ENCODE measurements at regions not wholly inside any gene's neighbourhood (a gene's known extent, or its start where the extent isn't known, plus 50 kb on each side); places are given as distances from the start of the nearest gene placed in this dataset.

- no peak for DNase-seq (ENCODE audit: low read depth)
Measured at GRCh38 chr5:62708481-62709325, 130.1 kb downstream of the LRRC70 start.

DNA sequence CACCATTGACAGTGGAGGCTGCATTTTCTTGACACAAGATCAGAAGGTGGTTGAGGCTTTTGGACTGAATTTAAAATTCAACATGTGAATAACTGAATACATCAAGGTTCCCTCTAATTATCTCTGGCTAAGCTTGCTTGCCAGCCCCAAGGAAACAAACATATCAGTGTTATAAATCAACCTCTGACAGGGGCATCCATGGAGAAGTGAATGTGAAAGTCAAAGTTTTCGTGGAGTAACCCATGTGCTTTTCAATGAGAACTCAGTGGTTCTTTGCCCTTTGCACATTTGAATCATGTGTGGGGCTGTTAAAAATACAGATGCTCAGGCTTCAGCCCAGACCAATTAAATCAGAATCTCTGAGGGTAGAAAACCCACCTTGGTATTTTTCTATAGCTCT is 128.9 kb downstream of the LRRC70 start:
- no peak for DNase-seq (ENCODE audit: low read depth)

GRCh38 chr5:62707131-62707530 is 128.5 kb downstream of the LRRC70 start:
- no peak for DNase-seq (ENCODE audit: low read depth)

DNA sequence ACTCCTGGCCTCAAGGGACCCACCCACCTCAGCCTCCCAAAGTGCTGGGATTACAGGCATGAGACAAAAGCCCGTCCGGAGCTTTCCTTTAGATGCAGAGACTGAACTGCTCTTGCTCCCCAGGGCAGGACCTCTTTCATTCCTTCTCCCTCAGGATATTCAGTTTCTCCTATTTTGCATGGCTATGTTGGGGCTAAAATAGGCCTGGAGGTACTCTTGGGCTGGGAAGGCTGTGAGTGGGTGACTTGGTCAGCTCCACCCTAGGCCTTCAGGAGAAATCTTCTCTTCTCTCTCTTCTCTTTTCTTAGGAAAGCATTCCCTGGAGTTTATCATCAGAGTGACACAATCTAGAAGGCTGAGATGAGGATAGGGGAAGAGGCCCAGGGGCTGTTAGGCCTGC is 126.4 kb downstream of the LRRC70 start:
- no peak for DNase-seq (ENCODE audit: low read depth)

DNA sequence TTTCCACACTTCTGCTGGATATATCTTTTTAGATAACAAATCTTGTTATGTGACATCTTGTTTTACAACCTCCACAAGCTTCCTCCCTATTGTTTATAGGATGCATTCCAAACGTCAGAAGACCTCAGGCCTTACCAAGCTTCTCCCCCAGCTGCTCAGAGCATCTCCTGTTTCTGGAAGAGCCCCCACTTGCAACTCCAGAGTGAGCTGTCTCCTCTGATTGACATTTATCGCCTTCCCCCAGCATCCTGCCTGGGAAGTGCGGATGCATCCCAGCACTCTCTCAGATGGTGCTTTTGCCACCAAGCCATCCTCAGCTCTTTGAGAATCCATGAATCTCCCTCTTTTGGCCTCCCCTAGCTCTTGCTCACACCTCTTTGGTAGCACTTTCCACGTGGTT is 123.5 kb downstream of the LRRC70 start:
- DNase-seq (ENCODE audit: low read depth), result no peak

DNA sequence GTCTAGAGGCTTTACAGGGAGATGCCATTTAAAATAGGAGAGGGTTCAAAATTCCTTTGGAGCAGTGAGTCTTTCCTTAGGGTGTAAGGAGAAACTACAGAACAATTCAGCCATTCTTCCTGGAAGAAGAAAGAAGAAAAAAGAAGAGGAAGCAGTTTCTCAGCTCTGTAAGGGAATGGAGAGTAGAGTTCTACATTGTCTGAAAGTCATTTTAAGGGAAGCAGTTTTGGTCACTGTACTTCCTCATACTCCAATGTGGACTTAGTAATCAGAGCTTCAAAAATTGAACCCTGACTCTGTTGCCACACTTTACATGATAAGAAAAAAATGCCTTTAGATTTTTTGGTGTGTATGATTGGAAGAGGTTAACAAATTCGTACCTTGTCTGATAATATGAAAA is 122.4 kb downstream of the LRRC70 start:
- no peak for DNase-seq (ENCODE audit: low read depth)

DNA sequence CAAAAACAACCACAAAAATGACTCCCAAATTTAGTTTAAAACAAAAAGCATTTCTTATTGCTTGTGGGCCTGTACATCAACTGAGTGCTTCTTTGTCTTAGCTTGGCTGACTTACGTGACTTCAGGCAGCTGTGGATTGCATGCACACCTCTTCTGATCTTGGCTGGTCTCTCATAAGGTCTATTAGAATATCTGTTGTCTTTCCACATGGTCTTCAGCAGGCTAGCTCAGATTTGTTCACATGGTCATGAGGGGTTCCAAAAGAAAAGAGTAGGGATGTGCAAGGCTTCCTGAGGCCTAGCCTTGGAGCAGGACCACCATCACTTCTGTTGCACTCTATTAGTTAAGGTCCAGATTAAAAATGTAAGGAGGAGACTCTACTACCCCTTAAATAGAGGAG is 120.1 kb downstream of the LRRC70 start:
- no peak for DNase-seq (ENCODE audit: low read depth)

- no peak for DNase-seq (ENCODE audit: low read depth)
Measured at GRCh38 chr5:62695274-62695673, 116.7 kb downstream of the LRRC70 start.

DNA sequence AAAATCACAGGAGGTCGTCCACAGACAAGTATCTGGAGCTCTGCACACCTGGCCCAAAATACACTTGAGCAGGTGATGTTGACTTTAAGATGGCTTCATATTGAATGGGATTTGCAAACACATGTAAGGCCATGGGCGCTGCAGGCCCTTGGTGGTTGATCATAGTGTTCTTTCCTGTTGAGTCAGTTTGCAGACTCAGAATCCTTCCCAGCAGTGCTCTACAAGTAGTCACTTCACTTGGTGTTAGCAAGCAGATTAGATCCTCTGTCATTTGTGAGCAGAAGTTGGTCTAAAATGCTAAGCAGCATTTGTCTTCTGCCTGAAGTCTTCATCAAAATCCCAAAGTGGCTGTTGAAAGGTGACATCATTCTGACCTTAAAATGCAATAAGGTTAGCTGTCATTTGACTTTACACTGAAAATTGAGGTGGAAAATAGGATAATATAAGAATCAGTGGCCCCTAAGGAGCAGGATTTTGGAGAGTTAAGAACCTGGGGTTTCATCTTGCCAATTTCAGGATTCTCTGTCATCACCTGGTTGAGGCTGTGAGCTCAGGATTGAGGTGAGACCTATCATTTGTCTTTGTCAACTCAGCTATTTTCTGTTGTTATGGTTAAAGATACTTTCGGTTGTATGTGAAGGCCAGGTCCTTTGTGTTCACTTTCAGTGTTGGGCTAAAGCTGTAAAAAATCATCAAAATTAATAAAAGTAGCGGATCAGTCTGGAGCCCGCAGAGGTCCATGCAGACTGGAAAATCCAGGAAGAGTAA is 114.5 kb downstream of the LRRC70 start:
- no peak for DNase-seq (ENCODE audit: low read depth)

- DNase-seq (ENCODE audit: low read depth), result no peak
Measured at GRCh38 chr5:62691946-62692345, 113.3 kb downstream of the LRRC70 start.

GRCh38 chr5:62690421-62690820 is 111.8 kb downstream of the LRRC70 start:
- DNase-seq (ENCODE audit: low read depth), result no peak

GRCh38 chr5:62689599-62690368 is 111.2 kb downstream of the LRRC70 start:
- no peak for DNase-seq (ENCODE audit: low read depth)

DNA sequence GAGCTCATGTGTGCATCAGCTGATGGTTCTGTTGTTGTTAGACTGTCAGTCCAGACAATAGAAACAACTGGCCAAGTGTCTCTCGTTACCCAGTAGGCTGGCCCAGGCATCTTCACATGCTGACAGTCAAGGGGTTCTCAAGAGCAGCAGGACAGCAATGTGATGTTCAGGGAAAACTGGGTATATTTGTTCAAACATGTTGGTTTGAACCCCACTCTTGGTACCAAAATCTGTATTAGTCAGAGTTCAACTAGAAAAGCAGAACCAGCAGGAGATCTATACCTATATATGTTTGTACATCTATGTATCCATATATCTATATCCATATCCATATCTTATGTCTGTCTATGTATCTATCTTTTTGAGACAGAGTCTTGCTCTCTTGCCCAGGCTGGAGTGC is 108.1 kb downstream of the LRRC70 start:
- DNase-seq (ENCODE audit: low read depth), result no peak

DNA sequence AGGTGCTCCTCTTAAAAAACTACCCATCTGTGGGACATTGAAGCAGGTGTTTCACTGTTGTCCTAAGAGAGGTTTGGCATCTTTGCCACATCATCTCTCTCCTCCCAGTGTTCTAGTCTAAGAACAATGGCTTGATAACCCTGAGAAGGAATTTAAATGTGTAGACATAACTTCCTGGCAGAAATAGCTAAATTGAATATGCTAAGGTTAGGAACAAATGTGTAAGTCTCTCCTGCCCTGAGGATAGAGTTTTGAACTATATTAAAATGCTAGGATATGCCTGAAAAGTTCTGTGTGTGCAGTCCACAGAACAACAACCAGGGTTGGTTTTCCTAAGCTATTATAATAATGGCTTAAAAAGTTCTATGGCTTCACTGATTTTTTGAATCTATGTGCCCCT is 106.6 kb downstream of the LRRC70 start:
- no peak for DNase-seq (ENCODE audit: low read depth)

DNA sequence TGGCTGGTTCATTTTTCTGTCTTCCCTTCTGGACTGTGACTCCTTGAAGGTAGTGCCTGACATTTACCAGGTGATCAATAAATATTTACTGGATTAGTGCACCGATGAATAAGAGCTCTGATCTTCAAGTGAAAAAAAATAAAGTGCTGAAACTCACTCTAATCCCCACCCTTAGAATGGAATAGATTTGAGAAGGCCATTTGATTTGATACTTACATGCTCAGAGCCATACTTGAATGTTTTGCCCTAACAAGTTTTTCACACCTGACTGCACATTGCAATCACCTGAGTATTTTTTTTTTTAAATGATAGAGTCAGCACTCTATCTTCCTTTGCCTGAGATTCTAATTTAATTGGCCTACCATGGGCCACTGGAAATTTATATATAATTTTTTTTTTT is 105.7 kb downstream of the LRRC70 start:
- no peak for DNase-seq (ENCODE audit: low read depth)

DNA sequence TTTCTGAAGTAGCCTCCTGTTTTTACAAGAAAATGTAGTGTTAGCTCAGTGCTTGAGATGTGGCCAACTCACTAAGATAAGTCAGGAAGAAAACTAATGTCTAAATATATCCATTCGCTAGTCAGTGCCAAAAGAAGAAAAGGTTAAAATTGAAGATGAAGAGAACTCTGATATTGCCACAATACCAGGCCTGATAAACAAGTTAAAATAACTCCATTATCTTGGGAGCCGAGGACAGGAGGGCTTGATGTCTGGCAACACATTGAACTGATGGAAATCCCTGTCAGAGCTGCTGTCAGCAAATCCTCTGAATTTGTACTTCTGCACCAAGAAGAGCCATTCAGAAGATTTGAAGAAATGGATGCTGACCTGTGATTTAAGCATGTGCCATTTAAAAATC is 103.4 kb downstream of the LRRC70 start:
- DNase-seq (ENCODE audit: low read depth), result no peak

DNA sequence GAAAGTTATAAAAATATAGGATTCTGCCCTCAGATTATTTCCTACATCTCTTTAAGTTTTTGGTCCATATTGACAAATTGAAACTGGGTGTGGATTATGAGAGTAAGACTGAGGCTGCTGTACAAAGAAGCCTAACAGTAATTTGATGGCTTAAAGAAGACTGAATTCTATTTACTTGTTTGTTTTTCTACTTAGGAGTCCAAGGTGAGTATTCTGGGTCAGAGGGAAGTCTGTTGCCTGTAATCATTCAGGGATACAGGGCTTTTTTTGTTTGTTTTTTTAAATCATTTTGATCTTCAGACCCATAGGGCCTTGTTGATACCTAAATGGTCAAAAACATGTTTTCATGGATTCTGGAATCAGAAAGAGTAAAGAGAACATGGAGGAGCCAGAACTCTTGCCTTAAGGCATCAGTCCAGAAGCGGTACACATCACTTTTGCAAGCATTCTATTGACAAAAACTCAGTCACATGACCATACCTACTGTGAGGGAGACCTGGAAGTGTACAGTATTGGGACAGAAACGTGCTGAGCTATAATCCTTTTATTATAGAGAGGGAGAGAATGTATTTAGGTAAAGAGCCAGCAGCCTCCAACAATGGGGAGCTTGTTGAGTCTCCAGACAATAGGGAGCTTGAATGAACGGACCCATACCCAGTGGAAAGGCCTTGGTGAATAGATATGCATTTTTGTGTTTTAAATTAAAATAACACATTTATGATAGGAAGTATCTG is 102.7 kb downstream of the LRRC70 start:
- no peak for DNase-seq (ENCODE audit: low read depth)

DNA sequence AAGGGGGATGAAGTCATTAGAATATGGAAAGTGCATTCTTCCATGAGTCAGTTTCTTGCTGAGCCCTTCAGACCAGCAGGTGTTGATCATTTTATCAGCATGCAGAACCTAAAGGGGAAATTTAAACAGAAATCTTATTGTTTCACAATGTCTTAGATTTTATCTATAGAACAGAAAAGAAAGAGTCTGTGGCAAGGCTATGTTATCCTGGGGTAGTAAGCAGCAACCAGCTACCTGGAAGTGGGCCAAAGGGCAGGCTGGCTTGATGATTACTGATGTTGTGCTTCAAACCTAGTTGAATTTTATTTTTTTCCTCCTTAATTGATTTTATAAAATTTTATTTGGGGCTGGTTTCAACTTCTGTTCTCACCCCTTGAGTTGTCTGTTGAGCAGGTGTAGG is 101.5 kb downstream of the LRRC70 start:
- no peak for DNase-seq (ENCODE audit: low read depth)

Measured in amniotic epithelial cell (primary cell).